Neutrophil (primary cell): ENCODE measurements at regions not wholly inside any gene's neighbourhood (a gene's known extent, or its start where the extent isn't known, plus 50 kb on each side); places are given as distances from the start of the nearest gene placed in this dataset.

Experiments used
- H3K27ac ChIP-seq: fragments of 200-600 bp; sonication (generic); 2 replicates; pipeline ENCODE4 v1.5.1; 2016; ENCODE audit warnings: mild to moderate bottlenecking, moderate library complexity
- H3K27me3 ChIP-seq: fragments of 200-600 bp; sonication (generic); 2 replicates; pipeline ENCODE4 v1.6.0; 2016; ENCODE audit warnings: mild to moderate bottlenecking
- H3K36me3 ChIP-seq: fragments of 200-600 bp; sonication (generic); 2 replicates; pipeline ENCODE4 v1.5.1; 2017
- H3K4me1 ChIP-seq, 2 experiments: fragments of 200-600 bp in 1 of 2; sonication (generic) in 1 of 2; 1 replicate in 1 of 2; 2 replicates in 1 of 2; pipeline versions ENCODE4 v1.5.1 to v1.6.1; 2013 to 2016; ENCODE audit warnings: low read depth in 1 of 2, low read length in 1 of 2, mild to moderate bottlenecking in 1 of 2, moderate library complexity in 1 of 2; ENCODE audit not compliant: control insufficient read depth in 1 of 2, insufficient read depth in 1 of 2
- H3K4me3 ChIP-seq, 2 experiments: fragments of 200-600 bp in 1 of 2; sonication (generic) in 1 of 2; 1 replicate in 1 of 2; 2 replicates in 1 of 2; pipeline ENCODE4 v1.5.1; 2013 to 2016; ENCODE audit warnings: low read depth in 1 of 2, low read length in 1 of 2, mild to moderate bottlenecking in 1 of 2, moderate library complexity in 1 of 2
- H3K9me3 ChIP-seq: fragments of 200-600 bp; sonication (generic); 2 replicates; pipeline ENCODE4 v1.5.1; 2016
- TF ChIP-seq, protein P1 (sequence below): fragments of 200-600 bp; sonication (generic); IDR thresholded peaks from 2 replicates; pipeline ENCODE4 v1.5.1; 2016; ENCODE audit warnings: antibody characterized with exemption

DNA sequence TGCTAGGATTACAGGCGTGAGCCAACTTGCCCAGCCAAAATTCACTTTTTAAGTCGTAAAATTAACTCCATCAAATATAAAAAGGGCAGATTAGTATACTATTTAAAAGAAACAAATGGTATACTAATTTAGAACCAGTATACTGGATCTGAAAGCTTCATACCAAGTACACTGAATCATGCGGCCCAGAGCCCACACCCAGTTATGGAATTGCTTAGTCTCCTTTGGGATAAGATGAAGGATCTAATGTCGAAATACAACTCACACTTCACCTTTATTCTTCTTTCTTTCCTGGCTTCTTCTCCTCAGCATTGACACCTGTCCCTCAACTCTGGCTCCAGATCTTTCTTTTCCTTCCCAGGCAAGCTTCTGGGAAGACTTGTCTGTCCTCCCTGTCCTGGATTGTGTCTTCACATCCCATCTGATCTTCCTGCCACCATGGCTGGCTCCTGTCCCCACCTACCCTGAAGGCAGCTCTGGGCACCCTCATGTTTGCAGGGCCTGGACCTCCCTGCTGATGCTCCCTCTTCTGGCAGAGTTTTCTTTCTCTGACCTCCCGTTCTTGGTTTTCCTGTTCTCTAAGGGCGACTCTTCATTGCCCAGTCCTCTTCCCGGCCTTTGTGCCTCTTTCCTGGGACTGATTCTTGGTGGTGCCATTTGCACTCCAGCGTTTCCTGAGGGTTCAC lies 57.8 kb upstream of the CTBP2 start:
- Histone ChIP-seq H3K4me1 (no peaks in the 10 kb centered on the region), H3K27me3 (peaks cover 10% of the 10 kb centered on the region), H3K9me3 (no peaks in the 10 kb centered on the region), H3K36me3 (no peaks in the 10 kb centered on the region), H3K27ac (no peak overlapping the region), H3K4me3 (no peak overlapping the region)
- TF ChIP-seq, protein P1, sequence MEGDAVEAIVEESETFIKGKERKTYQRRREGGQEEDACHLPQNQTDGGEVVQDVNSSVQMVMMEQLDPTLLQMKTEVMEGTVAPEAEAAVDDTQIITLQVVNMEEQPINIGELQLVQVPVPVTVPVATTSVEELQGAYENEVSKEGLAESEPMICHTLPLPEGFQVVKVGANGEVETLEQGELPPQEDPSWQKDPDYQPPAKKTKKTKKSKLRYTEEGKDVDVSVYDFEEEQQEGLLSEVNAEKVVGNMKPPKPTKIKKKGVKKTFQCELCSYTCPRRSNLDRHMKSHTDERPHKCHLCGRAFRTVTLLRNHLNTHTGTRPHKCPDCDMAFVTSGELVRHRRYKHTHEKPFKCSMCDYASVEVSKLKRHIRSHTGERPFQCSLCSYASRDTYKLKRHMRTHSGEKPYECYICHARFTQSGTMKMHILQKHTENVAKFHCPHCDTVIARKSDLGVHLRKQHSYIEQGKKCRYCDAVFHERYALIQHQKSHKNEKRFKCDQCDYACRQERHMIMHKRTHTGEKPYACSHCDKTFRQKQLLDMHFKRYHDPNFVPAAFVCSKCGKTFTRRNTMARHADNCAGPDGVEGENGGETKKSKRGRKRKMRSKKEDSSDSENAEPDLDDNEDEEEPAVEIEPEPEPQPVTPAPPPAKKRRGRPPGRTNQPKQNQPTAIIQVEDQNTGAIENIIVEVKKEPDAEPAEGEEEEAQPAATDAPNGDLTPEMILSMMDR = no peak

DNA sequence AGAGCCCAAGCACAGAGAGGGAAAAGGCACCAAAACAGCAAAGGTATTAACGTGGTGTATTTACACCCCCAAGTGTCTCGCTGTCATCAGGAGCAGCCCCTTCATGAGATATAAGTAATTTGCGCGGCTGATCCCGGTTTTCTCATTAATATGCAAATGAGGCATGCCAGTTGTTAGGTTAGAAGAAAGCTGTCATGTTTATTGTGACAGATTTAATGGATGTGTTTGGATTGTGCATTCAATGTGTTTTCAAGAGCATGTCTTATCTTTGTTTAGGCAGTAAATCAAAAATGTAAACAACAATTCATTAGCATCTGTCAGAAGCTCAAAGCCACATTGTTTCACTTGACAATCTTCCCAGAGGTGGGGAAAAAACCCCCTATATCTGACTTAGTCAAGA lies 56.5 kb upstream of the CTBP2 start:
- Histone ChIP-seq H3K4me3 (no peak overlapping the region), H3K27ac (no peak overlapping the region), H3K9me3 (no peaks in the 10 kb centered on the region), H3K4me1 (no peaks in the 10 kb centered on the region), H3K36me3 (no peaks in the 10 kb centered on the region), H3K27me3 (peaks cover 15% of the 10 kb centered on the region)
- TF ChIP-seq, protein P1 = no peak

GRCh38 chr10:125216309-125216708 lies 55.9 kb upstream of the CTBP2 start:
- H3K9me3 ChIP-seq = no peaks in the 10 kb centered on the region
- no peak overlapping the region for H3K4me3 ChIP-seq
- TF ChIP-seq, protein P1 = no peak
- H3K36me3 ChIP-seq = no peaks in the 10 kb centered on the region
- H3K27me3 ChIP-seq = peaks cover 12% of the 10 kb centered on the region
- no peaks in the 10 kb centered on the region for H3K4me1 ChIP-seq
- no peak overlapping the region for H3K27ac ChIP-seq

DNA sequence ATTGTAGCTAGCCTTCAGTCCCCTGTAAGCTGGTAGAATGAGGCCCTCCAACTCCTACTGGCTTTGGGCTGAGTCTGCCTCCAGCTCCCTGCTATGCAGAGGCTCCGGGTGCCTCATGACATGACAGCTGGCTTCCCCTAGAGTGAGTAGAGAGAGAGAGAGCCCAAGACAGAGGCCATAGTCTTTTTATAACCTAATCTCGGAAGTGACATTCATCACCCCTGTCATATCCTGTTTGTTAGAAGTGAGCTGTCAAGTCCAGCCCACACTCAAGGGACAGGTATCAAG lies 53.9 kb upstream of the CTBP2 start:
- no peaks in the 10 kb centered on the region for H3K9me3 ChIP-seq
- no peak overlapping the region for H3K27ac ChIP-seq
- TF ChIP-seq, protein P1 = no peak
- H3K4me1 ChIP-seq = no peaks in the 10 kb centered on the region
- H3K4me3 ChIP-seq = no peak overlapping the region
- peaks cover 10% of the 10 kb centered on the region for H3K27me3 ChIP-seq
- no peaks in the 10 kb centered on the region for H3K36me3 ChIP-seq

- Histone ChIP-seq H3K36me3 (no peaks in the 10 kb centered on the region), H3K27me3 (peaks cover 14% of the 10 kb centered on the region), H3K27ac (no peak overlapping the region), H3K4me1 (no peaks in the 10 kb centered on the region), H3K9me3 (no peaks in the 10 kb centered on the region), H3K4me3 (no peak overlapping the region)
- TF ChIP-seq, protein P1 = no peak
Measured at GRCh38 chr10:125213541-125214282, 53.3 kb upstream of the CTBP2 start.
